Parathyroid adenoma (tissue), 2 donors: ENCODE measurements at regions not wholly inside any gene's neighbourhood (a gene's known extent, or its start where the extent isn't known, plus 50 kb on each side); places are given as distances from the start of the nearest gene placed in this dataset.

Experiments used
- H2AFZ ChIP-seq: fragments of 300-600 bp; sonication (generic); one replicate; pipeline ENCODE4 v1.7.0; 2017; ENCODE audit warnings: antibody characterized with exemption, mild to moderate bottlenecking
- H3K27ac ChIP-seq: fragments of 300-600 bp; sonication (generic); one replicate; pipeline ENCODE4 v1.7.0; 2017
- H3K27me3 ChIP-seq: fragments of 300-600 bp; sonication (generic); one replicate; pipeline ENCODE4 v1.7.0; 2017; ENCODE audit warnings: low read length; ENCODE audit not compliant: control insufficient read depth, insufficient read depth
- H3K36me3 ChIP-seq: fragments of 300-600 bp; sonication (generic); one replicate; pipeline ENCODE4 v1.7.0; 2017; ENCODE audit warnings: low read length; ENCODE audit not compliant: control insufficient read depth, insufficient read depth
- H3K4me1 ChIP-seq: fragments of 300-600 bp; sonication (generic); one replicate; pipeline ENCODE4 v1.7.0; 2017; ENCODE audit warnings: control low read depth
- H3K4me2 ChIP-seq: fragments of 300-600 bp; sonication (generic); one replicate; pipeline ENCODE4 v1.7.0; 2017; ENCODE audit warnings: low read length
- H3K4me3 ChIP-seq: fragments of 300-600 bp; sonication (generic); one replicate; pipeline ENCODE4 v1.7.0; 2017; ENCODE audit warnings: low read depth, low read length
- H3K79me2 ChIP-seq: fragments of 300-600 bp; sonication (generic); one replicate; pipeline ENCODE4 v1.7.0; 2017; ENCODE audit warnings: control low read depth
- H3K9ac ChIP-seq: fragments of 300-600 bp; sonication (generic); one replicate; pipeline ENCODE4 v1.7.0; 2017; ENCODE audit warnings: mild to moderate bottlenecking
- H3K9me3 ChIP-seq: fragments of 300-600 bp; sonication (generic); one replicate; pipeline ENCODE4 v1.7.0; 2017; ENCODE audit warnings: low read length; ENCODE audit not compliant: control insufficient read depth
- TF ChIP-seq, protein P1 (sequence below): fragments of 300-600 bp; sonication (generic); IDR thresholded peaks from one replicate; pipeline ENCODE4 v1.7.0; 2017; ENCODE audit warnings: antibody characterized with exemption, mild to moderate bottlenecking
- donor health status: primary hyperparathyroidism.

DNA sequence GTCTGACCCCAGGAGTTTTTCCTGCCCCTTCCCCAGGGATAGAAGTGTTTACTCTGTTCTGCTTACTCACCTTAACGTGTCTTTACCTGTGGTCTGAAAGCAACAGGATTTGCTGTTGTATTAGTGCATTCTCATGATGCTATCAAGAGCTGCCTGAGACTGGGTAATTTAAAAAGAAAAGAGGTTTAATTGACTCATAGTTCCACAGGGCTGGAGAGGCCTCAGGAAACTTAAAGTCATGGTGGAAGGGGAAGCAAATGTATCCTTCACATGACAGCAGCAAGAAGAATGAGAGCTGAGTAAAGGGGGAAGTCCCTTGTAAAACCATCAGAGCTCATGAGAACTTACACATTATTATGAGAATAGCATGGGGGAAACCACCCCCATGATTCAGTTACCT is 240.4 kb downstream of the SNAPC1 start:
- Histone ChIP-seq H3K36me3 (no peaks in the 10 kb centered on the region), H2AFZ (no peak overlapping the region), H3K27me3 (no peaks in the 10 kb centered on the region), H3K9me3 (no peaks in the 10 kb centered on the region), H3K27ac (no peak overlapping the region), H3K4me2 (no peak overlapping the region), H3K4me3 (no peak overlapping the region), H3K79me2 (no peaks in the 10 kb centered on the region), H3K4me1 (no peaks in the 10 kb centered on the region), H3K9ac (no peak overlapping the region)
- TF ChIP-seq, protein P1, sequence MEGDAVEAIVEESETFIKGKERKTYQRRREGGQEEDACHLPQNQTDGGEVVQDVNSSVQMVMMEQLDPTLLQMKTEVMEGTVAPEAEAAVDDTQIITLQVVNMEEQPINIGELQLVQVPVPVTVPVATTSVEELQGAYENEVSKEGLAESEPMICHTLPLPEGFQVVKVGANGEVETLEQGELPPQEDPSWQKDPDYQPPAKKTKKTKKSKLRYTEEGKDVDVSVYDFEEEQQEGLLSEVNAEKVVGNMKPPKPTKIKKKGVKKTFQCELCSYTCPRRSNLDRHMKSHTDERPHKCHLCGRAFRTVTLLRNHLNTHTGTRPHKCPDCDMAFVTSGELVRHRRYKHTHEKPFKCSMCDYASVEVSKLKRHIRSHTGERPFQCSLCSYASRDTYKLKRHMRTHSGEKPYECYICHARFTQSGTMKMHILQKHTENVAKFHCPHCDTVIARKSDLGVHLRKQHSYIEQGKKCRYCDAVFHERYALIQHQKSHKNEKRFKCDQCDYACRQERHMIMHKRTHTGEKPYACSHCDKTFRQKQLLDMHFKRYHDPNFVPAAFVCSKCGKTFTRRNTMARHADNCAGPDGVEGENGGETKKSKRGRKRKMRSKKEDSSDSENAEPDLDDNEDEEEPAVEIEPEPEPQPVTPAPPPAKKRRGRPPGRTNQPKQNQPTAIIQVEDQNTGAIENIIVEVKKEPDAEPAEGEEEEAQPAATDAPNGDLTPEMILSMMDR: no peak

DNA sequence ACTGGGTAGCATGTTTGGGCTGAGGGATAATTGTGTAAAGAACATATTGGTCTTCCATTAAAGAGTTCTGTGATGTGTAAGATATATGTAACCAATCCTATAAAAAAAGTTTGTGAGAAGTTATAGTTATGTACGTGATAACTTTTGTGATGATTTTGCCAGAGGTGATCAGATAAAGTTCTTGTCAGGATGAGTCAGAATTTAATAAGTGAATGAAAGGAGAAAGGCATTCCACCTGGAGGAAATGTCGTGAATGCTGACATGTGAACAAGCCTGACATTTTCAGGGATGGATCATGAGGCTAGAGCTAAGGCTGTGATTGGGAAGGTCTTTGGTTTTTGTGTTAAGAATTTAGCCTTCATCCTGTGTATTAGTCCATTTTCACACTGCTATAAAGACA is 241.5 kb downstream of the SNAPC1 start:
- TF ChIP-seq, protein P1: no peak
- Histone ChIP-seq H3K27ac (no peak overlapping the region), H3K9me3 (no peaks in the 10 kb centered on the region), H3K4me3 (no peak overlapping the region), H3K79me2 (no peaks in the 10 kb centered on the region), H3K36me3 (no peaks in the 10 kb centered on the region), H2AFZ (no peak overlapping the region), H3K9ac (no peak overlapping the region), H3K27me3 (no peaks in the 10 kb centered on the region), H3K4me1 (no peaks in the 10 kb centered on the region), H3K4me2 (no peak overlapping the region)

DNA sequence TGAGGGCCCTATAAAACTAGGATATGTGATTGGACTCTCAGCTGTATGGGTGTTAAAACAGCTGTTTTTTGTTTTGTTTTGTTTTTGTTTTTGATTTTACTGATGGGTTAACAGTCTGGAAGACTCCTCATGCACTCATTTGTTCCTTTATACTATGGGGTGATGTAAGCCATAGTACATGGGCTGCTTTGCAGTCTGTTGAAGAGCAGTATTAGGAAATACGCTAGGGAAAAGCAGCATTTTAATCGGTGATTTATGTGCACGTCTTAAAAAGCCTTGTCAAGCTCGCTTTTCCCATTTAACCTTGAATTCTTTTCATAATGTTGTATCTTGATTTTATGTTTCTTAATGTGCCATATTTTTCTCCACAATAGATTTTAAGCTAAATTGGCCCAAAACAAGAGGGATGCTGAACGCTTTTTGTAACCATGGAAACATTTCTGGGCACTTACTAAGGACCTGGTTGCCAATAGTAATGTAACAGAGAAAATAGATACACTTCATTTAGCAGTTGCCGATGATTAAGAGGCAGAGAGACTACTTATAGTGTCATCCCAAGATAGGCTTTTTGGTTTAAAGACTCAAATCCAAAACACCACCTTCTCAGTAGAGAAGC is 244.0 kb downstream of the SNAPC1 start:
- Histone ChIP-seq H3K4me1 (no peaks in the 10 kb centered on the region), H3K36me3 (no peaks in the 10 kb centered on the region), H3K4me2 (no peak overlapping the region), H2AFZ (no peak overlapping the region), H3K79me2 (no peaks in the 10 kb centered on the region), H3K27me3 (no peaks in the 10 kb centered on the region), H3K9ac (no peak overlapping the region), H3K4me3 (no peak overlapping the region), H3K27ac (no peak overlapping the region), H3K9me3 (no peaks in the 10 kb centered on the region)
- TF ChIP-seq, protein P1: no peak

DNA sequence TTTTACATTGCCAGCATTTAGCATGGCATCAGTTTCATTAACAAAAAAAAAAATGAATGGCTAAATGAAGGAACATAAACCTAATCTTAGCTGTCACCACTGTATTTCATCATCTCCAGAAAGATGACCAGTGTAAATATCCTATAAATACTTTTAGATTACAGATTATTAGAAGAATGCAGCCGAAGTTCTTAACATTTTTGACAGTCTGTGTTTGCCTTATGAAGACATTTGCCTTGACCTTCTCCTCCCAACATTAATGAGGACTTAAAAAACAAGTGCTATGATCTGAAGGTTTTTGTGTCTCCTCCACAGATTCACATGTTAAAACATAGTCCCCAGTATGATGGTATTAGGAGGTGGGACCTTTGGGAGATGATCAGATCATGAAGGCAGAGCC is 253.0 kb downstream of the SNAPC1 start:
- Histone ChIP-seq H3K9ac (no peak overlapping the region), H3K36me3 (no peaks in the 10 kb centered on the region), H3K27ac (no peak overlapping the region), H3K79me2 (no peaks in the 10 kb centered on the region), H3K4me2 (no peak overlapping the region), H2AFZ (no peak overlapping the region), H3K27me3 (no peaks in the 10 kb centered on the region), H3K4me1 (no peaks in the 10 kb centered on the region), H3K9me3 (no peaks in the 10 kb centered on the region), H3K4me3 (no peak overlapping the region)
- TF ChIP-seq, protein P1: no peak

DNA sequence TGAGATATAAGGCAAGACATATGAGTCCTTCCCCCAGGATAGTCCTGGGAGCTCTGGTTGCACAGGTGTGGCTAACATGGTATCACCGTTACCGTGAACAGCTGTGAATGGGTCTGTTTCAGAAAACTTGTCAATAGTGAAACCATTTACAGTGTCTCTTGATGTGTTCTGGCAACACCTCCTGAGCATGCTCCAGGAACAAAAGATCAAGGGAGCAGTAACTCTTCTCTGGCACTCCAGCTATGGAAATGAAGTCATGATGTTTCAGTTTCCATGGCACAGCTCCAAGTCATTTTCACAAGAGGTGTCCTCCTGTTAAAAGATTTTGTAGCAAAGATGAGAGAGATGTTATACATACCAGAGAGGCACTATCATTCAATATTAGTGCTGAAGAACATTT is 253.7 kb downstream of the SNAPC1 start:
- H3K27ac ChIP-seq: no peak overlapping the region
- no peaks in the 10 kb centered on the region for H3K9me3 ChIP-seq
- H3K4me3 ChIP-seq: no peak overlapping the region
- H3K27me3 ChIP-seq: no peaks in the 10 kb centered on the region
- H3K4me1 ChIP-seq: no peaks in the 10 kb centered on the region
- H2AFZ ChIP-seq: no peak overlapping the region
- TF ChIP-seq, protein P1: no peak
- H3K79me2 ChIP-seq: no peaks in the 10 kb centered on the region
- no peak overlapping the region for H3K4me2 ChIP-seq
- H3K36me3 ChIP-seq: no peaks in the 10 kb centered on the region
- H3K9ac ChIP-seq: no peak overlapping the region
